SHP77 treated with DMSO at 0.1 percent for 48 hours (cell line): ENCODE measurements at regions not wholly inside any gene's neighbourhood (a gene's known extent, or its start where the extent isn't known, plus 50 kb on each side); places are given as distances from the start of the nearest gene placed in this dataset.

ENCODE experiments used
- DNase-seq: peaks from one replicate; lab custom pipeline; 2025; lab: John Stamatoyannopoulos, UW

DNA sequence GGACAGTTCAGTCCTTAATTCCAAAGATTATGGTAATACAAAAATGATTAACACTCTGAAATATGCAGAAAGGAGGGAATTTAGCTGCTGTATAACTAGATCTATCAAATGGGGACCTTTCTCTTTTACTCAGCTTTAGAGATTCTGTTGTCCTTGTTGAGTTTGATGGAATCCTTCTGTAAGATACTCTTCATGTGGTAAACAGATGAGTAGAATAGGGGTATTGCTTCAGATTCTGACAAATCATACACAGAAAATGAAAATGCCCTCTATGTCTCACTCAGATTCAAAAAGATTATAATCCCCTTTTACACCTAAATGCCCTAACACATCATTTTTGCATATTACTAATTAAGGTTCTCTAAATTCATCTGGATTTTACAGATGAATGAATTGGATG lies 50.7 kb downstream of the ARHGAP35 start:
- no peak for DNase-seq

DNA sequence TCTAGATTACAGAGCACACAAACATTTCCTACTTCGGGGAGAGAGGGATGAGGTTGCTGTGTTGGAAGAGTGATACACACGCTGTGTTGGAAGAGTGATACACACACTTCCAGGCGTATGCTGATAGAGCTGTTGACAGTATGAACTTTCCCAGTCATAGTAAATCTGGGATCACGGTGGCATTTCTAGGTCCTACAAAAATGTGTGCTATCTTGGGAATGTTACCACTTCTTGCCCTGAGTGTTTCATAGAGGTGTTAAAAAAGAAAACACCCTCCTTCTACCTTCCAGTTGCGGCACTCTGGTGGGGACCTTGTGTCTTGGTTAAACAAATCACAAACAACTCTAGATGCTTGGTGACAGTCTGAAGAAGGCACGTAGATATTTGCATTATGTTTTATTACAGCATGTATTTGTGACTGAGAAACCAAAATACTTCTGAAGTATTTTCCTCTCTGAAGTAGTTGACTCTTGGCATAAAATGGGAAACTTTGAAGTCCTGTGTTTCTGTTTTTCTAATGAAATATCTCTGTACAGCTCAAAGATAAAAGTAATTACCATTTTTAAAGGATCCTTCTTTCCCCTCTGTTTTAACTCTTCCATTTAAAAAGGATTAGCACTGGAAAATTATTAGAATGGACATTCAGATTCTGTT lies 52.5 kb downstream of the ARHGAP35 start:
- DNase-seq, result no peak

DNA sequence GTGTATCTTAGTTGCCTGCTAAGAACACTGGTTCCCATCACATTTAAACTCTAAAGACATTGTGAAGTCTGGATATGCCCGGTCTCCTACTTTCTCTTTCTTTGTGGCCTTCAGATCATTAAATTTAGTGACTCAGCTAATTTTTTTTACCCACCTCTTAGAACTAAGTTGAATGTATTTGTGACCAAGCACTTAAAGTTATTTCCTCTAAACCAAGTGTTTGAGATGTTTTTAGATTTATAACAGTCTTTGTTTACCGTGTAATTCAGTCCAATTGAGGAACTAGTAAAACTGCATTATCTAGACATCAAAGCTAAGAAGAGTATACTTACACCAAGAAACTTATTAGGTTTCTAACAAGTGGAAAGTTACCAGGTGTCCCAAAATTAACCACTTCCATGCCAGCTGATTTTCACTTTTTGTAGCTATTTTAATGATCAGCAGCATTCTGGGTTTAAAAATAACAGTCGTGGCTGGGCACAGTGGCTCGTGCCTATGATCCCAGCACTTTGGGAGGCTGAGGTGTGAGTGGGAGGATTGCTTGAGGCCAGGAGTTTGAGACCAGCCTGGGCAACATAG lies 53.1 kb downstream of the ARHGAP35 start:
- no peak for DNase-seq

DNA sequence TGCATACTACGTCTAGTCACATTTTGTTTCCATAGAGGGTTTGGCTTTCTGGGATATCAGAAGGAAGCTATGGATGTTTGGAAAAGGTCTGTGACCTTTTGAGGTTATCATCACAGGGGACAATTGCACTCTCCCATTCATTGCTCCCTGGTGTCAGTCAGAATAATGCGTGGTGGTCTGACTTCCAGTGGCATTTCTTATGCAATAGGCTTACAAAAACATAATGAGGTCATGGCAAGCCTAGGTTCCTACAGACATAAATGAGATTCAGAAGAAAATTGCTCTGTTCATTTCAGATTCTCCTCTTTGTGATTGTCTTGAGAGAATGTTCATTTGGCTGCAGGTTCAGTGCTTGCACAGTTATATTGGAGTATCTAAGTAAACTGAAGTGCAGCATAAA lies 54.6 kb downstream of the ARHGAP35 start:
- no peak for DNase-seq

DNA sequence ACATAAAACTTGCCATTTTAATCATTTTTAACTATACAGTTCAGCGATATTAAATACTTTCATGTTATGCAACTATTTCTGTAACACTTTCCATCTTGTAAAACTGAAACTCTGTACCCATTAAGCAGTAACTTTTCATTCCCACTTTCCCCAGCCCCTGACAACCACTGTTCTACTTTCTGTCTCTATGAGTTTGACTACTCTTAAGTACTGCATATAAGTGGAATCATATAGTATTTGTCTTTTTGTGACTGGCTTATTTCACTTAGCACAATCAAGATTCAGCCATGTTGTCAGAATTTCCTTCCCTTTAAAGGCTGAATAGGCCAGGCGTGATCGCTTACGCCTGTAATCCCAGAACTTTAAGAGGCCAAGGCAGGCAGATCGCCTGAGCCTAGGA lies 56.2 kb downstream of the ARHGAP35 start:
- no peak for DNase-seq

DNA sequence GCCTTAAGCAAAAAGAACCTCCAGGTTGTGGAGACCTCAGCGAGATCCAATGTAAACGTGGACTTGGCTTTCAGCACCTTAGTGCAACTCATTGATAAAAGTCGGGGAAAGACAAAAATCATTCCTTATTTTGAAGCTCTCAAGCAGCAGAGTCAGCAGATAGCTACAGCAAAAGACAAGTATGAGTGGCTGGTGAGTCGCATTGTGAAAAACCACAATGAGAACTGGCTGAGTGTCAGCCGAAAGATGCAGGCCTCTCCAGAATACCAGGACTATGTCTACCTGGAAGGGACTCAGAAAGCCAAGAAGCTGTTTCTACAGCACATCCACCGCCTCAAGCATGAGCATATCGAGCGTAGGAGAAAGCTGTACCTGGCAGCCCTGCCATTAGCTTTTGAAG lies 58.5 kb downstream of the ARHGAP35 start:
- no peak for DNase-seq

DNA sequence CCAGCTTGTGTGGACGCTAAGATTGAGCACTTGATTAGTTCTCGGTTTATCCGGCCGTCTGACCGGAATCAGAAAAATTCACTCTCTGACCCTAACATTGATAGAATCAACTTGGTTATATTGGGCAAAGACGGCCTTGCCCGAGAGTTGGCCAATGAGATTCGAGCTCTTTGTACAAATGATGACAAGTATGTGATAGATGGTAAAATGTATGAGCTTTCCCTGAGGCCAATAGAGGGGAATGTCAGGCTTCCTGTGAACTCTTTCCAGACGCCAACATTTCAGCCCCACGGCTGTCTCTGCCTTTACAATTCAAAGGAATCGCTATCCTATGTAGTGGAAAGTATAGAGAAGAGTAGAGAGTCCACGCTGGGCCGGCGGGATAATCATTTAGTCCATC lies 59.6 kb downstream of the ARHGAP35 start:
- DNase-seq, result no peak

DNA sequence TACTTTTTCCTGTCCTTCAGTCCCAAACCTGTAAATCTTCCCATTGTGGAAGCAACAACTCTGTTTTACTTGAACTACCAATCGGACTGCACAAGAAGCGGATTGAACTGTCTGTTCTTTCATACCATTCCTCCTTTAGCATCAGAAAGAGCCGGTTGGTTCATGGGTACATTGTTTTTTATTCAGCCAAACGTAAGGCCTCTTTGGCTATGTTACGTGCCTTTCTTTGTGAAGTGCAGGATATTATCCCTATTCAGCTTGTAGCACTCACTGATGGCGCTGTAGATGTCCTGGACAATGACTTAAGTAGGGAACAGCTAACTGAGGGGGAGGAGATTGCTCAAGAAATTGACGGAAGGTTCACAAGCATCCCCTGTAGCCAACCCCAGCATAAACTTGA lies 60.3 kb downstream of the ARHGAP35 start:
- no peak for DNase-seq

DNA sequence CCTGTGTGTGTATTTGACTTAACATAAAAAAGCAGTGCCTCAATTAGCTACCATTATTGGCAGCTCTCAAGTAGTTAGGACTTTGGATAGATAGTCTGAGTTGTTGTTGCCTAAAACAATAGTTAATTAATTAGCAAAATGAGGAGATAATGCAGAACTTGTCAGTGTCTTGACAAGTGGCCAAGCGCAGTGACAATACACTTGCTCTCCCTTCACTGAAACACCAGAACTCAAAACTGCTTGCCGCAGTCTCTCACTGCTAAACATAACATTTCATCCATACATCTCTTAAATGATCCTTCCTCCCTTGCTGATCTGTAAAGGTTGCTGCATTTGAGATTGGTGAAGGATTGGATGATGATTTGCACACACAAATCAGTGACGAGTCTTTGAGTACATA lies 61.7 kb downstream of the ARHGAP35 start:
- DNase-seq, result no peak

DNA sequence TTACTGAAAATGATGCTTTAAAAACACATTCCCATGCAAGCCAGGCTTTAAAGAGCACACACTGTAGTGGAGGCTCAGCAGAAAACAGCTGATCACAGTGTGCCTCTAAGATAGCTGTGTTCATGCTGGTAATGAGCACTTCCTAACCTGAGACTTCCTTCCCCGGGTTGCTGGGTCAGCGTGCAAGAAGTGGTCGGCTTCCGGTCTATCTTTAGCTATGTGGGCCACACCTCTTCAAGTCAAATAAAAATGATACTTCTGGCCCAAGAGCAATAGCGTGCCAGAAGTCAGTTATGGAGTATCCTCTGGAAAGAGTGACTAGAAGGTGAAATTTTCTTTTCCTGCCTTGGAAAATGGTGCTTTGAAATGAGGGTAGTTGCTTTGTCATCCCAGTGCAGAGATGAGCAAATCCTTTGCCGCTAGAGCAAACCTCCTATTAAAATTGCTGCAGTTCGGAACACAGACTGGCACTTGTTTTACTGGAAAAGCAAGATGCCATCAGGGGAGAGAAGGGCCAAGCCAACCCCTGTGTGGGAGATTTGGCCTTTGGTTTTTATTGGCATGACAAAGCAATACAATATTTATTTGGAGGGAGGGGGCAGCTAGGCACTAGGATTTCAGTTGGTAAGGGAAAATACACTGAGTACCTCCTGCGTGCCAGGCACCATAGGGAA lies 64.2 kb downstream of the ARHGAP35 start:
- DNase-seq, result no peak

DNA sequence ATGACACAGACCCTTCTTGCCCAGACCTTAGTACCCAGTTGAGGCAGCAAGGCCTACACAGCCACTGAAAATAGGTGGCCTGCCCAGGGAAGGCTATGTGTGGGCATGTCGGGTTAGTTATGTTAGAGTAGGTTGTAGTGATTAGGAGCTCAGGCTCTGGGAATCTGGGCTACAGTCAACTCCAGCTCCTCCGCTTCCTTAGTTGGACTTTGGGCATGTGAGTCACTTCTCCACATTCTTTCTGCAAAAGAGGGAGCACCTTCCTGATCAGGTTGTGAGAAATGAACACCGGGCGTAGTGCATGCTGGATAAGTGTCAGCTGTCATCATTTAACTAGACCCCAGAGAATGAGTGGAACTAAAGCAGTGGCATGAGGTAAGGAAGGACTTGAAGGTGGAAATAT lies 64.8 kb downstream of the ARHGAP35 start:
- no peak for DNase-seq

DNA sequence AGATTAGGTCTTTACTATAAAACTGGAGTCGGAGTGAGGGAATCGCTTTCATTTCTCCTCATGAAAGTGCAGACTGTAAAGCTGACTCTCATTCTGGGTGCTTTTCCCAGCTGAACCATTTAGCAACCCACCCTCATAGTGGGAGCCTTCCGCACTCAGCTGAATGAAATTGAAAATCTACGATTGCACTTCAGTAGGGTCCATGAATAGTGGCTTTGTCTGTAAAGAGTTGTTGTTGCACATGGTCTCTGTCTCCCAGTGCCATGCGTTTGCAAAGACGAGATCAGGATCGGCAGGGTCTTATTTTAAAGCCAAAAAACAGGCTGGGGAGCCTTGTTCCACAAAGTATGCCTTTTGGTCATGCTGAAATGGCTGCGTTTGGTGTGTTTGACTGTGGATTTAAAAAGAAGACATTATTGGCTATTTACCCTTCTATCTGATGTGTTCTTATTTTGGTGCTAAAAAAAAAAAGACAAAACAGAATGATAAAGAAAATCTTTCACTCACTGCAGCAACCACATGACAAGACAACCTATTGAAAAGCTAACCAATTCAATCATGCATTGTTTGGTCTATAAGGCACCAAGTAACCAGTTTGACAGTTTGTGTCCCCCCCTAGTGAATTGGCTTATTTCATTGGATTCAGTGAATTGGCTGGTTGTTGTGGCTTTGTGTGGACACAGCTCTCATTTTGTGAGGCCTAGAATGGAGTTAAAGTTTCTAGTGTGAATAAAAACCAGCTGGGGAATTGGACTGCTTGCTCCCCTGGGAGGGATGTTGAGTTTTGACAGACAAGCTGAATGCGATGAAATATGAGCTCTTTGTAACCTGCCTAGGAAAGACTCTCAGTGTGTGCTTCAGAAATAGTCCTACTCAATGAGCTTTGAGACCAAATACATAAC lies 65.6 kb downstream of the ARHGAP35 start:
- no peak for DNase-seq

DNA sequence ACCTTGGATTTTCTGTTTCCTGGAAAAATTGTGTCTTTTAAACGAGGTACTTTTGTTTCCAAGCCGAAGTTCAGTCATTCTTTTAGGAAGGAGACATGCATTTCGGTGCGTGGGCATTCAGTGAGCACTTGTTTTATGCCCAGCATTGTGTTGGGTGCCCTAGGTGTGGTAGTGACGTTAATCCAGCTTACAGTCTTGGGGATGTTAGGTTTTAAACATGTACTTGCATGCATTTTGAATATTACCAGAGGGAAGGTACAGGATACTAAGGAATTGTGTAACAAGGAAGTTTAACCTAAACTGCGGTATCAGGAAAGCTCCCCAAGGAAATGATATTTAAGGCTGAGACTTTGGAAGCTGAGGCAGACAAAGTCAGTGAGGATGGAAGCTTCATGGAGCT lies 66.3 kb downstream of the ARHGAP35 start:
- no peak for DNase-seq

DNA sequence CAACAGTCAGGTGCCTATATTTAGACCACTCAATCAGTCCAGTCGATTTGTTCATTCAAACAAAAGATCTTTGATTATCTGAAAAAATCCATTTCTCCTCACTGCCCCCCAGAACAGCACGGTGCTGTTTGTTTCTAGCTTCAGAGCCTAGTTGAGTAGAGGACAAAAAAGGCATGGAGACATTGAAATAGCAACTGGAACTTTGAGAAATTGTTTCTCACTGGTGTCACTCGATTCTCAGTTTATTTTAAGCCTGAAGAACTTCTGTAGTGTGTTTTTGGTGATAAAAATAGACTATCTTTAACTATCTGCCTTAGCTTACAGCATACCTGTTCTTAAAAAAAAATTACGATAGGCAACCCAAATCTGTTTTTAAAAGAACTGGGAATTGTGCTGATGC lies 67.1 kb downstream of the ARHGAP35 start:
- no peak for DNase-seq

DNA sequence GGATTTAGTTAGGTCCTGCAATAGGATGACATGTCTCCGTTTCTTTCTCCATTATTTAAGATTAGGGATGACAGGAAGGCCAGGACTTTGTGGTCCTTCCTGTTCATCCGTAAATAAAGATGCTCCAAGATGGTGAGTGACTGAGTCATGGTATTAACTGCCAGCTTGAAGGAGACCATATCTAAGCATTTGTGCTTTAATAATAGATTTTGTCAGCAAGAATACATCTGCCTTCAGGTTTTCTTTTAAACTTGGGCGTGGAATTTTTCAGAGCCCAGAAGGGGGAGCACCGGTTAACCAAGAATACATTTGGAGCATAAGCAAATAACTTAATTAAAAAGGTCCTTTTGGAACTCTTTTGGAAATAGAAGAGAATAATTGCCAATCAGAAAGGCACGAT lies 68.2 kb downstream of the ARHGAP35 start:
- DNase-seq, result no peak

DNA sequence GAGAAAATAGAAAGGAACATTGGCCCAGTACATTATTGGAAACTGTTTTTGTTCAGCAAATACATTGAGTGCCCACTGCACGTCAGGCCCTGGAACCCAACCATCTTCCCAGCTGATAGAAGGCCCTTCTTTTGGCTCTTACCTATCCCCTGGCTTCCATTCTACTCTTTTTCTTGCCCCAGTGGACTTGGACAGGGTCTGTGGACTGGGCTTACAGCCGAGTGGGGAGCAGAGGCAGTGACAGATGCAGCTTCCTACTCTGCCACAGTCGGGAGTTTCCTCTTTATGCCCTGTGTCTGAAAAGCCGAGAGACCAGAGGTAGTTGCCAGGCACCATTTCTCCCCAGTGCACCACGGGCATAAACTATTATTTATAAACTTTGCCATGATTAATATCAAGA lies 70.4 kb downstream of the ARHGAP35 start:
- no peak for DNase-seq

DNA sequence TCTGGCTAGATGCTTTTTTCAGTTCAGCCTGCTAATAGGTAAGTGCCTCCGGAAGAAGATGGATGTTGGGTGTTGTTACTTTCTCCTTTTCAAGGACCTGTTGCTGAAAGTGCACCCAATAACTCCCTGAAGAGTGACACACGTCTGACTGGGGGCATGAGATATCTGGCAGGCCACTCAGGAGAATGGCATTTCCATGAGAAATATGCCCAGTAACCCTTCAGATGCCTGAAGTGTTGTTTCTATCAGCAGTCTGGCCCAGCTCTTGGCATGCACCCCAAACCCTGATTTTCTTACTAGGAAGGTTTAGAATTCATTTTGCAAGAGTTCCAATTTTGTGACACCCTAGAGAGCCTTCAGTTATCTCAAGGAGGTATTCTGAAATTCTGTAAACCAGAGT lies 71.5 kb downstream of the ARHGAP35 start:
- no peak for DNase-seq

DNA sequence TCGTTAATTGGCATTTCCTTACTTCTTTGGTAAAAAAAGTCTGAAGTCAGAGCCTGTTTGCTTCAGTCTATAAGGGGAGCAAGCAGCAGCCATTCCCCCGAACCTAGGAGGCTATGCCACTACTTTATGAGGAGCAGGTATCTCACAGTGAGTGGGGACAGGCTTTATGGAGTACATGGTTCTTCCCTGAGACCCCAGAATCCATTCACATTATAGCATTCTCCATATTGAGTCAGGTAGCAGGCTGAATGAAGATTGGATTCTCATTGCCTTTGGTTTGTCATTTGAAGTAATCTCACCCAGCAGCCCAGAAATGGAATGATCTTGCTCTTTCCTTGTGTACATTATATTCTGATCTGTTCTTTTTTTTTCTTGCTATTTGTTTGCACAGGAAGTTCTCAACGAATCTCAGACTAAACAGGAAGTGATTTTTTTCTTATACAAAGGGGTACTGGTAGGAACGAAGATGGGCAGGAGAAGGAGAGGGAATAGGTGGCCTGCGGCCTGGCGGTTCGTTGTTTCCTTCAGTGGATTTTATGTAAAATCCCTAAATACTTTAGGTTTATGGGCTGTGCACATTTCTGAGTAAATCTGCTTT lies 74.4 kb downstream of the ARHGAP35 start:
- no peak for DNase-seq

DNA sequence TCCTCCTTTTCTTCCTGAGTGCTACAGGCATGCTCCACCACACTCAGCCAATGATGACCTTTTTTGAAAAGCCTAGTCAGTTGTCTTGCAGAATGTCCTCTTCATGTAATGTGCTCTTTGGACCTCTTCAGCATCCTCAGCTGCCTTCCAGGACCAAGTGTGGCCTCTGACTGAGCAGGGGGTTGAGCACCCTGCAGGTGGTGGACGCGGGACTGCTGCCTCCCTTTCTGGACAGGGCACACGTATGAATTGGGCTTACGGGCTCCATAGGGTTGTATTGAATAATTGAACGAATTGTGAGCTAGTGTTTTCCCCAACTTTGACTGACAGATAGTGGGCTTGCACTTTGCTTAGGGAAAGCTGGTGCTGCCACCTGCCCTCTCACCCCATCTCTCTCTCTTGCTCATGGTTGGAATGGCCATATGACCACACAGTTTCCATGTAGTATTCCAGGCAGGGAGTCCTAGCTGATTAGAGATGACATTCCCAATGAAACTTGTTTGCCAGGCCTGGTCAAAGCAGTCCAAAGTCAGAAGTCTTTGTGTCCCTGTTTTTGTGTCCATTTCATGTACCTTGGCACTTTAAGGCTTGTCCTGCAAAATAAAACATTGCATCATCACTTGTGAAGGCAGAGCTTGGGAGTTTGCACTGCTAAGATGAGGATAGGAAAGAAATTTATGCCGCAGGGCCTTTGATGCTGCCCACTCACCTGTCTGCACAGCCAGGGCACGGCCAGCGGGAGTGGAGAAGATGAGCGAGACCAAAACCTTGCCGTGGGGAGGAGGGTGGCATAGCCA lies 76.3 kb upstream of the NPAS1 start:
- DNase-seq, result no peak

DNA sequence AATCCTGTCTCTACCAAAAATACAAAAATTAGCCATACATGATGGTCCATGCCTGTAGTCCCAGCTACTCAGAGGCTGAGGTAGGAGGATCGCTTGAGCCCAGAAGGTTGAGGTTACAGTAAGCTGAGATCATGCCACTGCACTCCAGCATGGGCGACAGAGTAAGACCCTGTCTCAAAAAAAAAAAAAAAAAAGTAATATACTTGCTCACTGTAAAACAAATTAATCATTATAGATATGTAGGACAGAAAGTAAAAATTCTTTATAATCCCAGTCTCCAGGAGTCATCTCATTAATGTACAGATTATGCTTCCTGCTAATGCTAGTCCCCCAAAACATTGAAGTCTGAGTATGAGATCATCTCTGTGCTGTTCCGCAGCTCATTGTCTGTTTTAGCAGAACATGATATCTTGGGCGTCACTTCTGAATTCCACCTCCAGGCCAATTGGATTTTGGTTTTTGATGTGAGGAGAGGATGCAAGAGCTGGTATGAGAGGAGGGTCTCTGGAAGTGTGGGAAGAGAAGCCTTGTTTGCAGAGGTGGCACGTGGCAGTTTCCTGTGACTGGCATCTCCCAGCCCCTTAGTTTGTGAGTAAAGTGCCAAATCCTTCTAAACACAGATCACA lies 75.4 kb upstream of the NPAS1 start:
- no peak for DNase-seq
